Smooth muscle cell (in vitro differentiated cells): ENCODE measurements at regions not wholly inside any gene's neighbourhood (a gene's known extent, or its start where the extent isn't known, plus 50 kb on each side); places are given as distances from the start of the nearest gene placed in this dataset.
A peak's percentile ranks its signal among the peaks of the same experiment; 100 is the strongest.

Experiments
- DNase-seq: peaks from one replicate; lab custom pipeline; 2025; ENCODE audit not compliant: unreplicated experiment; lab: John Stamatoyannopoulos, UW
- H2AFZ ChIP-seq: fragments of 200-600 bp; sonication (generic); 2 replicates; pipeline ENCODE4 v1.6.0; 2016; ENCODE audit warnings: antibody characterized with exemption, low read depth, mild to moderate bottlenecking
- H3F3A ChIP-seq: fragments of 200-600 bp; sonication (generic); 2 replicates; pipeline ENCODE4 v1.6.0; 2017; ENCODE audit warnings: antibody characterized with exemption, low read depth
- H3K27ac ChIP-seq: fragments of 200-600 bp; sonication (generic); 2 replicates; pipeline ENCODE4 v1.5.1; 2016; ENCODE audit warnings: low read depth, mild to moderate bottlenecking
- H3K27me3 ChIP-seq: fragments of 200-600 bp; sonication (generic); 2 replicates; pipeline ENCODE4 v1.6.1; 2016; ENCODE audit warnings: low read depth, mild to moderate bottlenecking
- H3K36me3 ChIP-seq: fragments of 200-600 bp; sonication (generic); 2 replicates; pipeline ENCODE4 v1.5.1; 2016; ENCODE audit warnings: low read depth
- H3K4me1 ChIP-seq: fragments of 200-600 bp; sonication (generic); 2 replicates; pipeline ENCODE4 v1.5.1; 2016; ENCODE audit warnings: low read depth
- H3K4me2 ChIP-seq: fragments of 200-600 bp; sonication (generic); 2 replicates; pipeline ENCODE4 v1.6.0; 2016; ENCODE audit warnings: mild to moderate bottlenecking
- H3K4me3 ChIP-seq: fragments of 200-600 bp; sonication (generic); 2 replicates; pipeline ENCODE4 v1.5.1; 2016; ENCODE audit warnings: mild to moderate bottlenecking
- H3K79me2 ChIP-seq: fragments of 200-600 bp; sonication (generic); 2 replicates; pipeline ENCODE4 v1.6.0; 2016; ENCODE audit warnings: low read depth, mild to moderate bottlenecking
- H3K9ac ChIP-seq: fragments of 200-600 bp; sonication (generic); 2 replicates; pipeline ENCODE4 v1.6.0; 2016; ENCODE audit warnings: low read depth
- H3K9me3 ChIP-seq: fragments of 200-600 bp; sonication (generic); replicated peaks from 2 replicates; pipeline ENCODE4 v1.5.1; 2016; ENCODE audit warnings: low read depth
- H4K20me1 ChIP-seq: fragments of 200-600 bp; sonication (generic); 2 replicates; pipeline ENCODE4 v1.6.0; 2016; ENCODE audit warnings: low read depth
- WGBS: methylation state at CpG from one replicate; pipeline ENCODE4 v1.1.7; 2016; ENCODE audit warnings: low lambda C conversion rate; 5-methylcytosine and 5-hydroxymethylcytosine counted together
- TF ChIP-seq, protein P1 (sequence below): fragments of 200-600 bp; sonication (generic); IDR thresholded peaks from 2 replicates; pipeline ENCODE4 v1.5.1; 2017; ENCODE audit warnings: borderline replicate concordance, mild to moderate bottlenecking, antibody characterized with exemption; ENCODE audit not compliant: insufficient read depth, poor library complexity, severe bottlenecking

DNA sequence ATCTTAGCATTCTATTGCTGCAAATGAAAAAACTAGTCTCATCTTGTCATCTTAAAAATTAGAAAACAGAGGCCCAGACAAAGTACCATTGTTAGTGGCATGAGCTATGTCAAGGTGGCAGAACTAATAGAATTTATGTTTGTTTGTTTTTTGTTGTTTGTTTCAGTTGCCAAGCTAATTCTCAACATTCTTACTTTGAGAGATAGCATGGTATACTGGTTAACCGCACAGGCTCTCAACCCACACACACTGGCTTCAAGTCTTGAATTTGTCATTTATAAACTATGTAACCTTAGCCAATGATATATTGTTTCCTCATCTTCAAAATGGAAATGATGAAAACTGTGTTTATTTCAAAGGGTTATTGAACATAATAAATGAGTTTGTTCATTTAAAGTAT is 367.6 kb upstream of the PLSCR5 start:
- H3K4me3 ChIP-seq = no peak overlapping the region
- peaks cover 13% of the 10 kb centered on the region for H3K4me1 ChIP-seq
- TF ChIP-seq, protein P1, sequence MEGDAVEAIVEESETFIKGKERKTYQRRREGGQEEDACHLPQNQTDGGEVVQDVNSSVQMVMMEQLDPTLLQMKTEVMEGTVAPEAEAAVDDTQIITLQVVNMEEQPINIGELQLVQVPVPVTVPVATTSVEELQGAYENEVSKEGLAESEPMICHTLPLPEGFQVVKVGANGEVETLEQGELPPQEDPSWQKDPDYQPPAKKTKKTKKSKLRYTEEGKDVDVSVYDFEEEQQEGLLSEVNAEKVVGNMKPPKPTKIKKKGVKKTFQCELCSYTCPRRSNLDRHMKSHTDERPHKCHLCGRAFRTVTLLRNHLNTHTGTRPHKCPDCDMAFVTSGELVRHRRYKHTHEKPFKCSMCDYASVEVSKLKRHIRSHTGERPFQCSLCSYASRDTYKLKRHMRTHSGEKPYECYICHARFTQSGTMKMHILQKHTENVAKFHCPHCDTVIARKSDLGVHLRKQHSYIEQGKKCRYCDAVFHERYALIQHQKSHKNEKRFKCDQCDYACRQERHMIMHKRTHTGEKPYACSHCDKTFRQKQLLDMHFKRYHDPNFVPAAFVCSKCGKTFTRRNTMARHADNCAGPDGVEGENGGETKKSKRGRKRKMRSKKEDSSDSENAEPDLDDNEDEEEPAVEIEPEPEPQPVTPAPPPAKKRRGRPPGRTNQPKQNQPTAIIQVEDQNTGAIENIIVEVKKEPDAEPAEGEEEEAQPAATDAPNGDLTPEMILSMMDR = no peak
- no peaks in the 10 kb centered on the region for H3K9me3 ChIP-seq
- DNase-seq = no peak
- H3F3A ChIP-seq = peaks cover 18% of the 10 kb centered on the region
- H3K4me2 ChIP-seq = peak overlapping the region; percentile 34
- H3K27me3 ChIP-seq = no peaks in the 10 kb centered on the region
- peak overlapping the region; percentile 91 for H3K27ac ChIP-seq
- H3K79me2 ChIP-seq = no peaks in the 10 kb centered on the region
- peak overlapping the region; percentile 77 for H3K9ac ChIP-seq
- no peaks in the 10 kb centered on the region for H3K36me3 ChIP-seq
- H4K20me1 ChIP-seq = no peaks in the 10 kb centered on the region
- no peak overlapping the region for H2AFZ ChIP-seq
- 32% methylated on average over 1 of the region's 1 CpG for WGBS

DNA sequence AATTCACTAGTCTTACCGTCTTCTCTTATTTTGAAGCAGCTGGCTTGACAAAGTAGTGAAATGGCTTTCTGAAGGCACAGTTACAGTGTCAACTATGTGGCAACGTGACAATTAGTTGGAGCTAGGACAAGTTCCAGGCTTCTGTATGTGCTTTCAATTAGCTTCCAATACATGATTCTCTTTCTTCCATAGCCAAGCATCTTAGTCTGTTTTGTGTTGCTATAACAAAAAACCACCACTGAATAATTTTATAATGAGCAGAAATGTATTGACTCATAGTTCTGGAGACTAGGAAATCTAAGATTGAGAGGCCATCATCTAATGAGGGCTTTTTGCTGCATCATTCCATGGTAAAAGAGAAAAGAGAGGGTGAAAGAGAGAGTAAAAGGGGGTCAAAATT is 365.1 kb upstream of the PLSCR5 start:
- no peaks in the 10 kb centered on the region for H4K20me1 ChIP-seq
- peaks cover 13% of the 10 kb centered on the region for H3K4me1 ChIP-seq
- peak overlapping the region; percentile 61 for H3K9ac ChIP-seq
- H3K4me2 ChIP-seq = peak overlapping the region; percentile 67
- TF ChIP-seq, protein P1 = no peak
- H3K27ac ChIP-seq = peak overlapping the region; percentile 94
- no peaks in the 10 kb centered on the region for H3K79me2 ChIP-seq
- H3F3A ChIP-seq = peaks cover 21% of the 10 kb centered on the region
- H3K27me3 ChIP-seq = no peaks in the 10 kb centered on the region
- H3K4me3 ChIP-seq = no peak overlapping the region
- no peaks in the 10 kb centered on the region for H3K36me3 ChIP-seq
- no peaks in the 10 kb centered on the region for H3K9me3 ChIP-seq
- H2AFZ ChIP-seq = no peak overlapping the region
- WGBS = 92% methylated on average over 2 of the region's 2 CpGs
- no peak for DNase-seq

DNA sequence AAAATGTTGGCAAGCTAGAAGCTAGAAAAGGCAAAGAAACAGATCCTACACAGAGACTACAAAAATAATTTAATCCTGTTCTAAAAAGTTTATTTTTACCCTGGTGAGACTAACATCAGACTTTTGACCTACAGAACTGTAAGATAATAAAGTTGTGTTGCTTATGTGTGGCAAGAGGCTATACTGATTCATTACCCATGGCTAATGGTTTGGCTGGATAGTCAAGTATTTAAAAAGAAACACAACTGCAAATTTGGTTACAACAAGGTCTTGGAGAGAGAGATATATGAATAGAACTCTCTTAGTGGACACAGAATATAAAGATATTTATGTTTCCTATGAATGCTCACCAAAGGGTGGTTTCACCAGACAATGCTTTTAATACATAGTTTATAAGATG is 364.2 kb upstream of the PLSCR5 start:
- Histone ChIP-seq H3K4me2 (peak overlapping the region; percentile 67), H3K9me3 (no peaks in the 10 kb centered on the region), H3K27ac (peak overlapping the region; percentile 94), H3K79me2 (no peaks in the 10 kb centered on the region), H3K27me3 (no peaks in the 10 kb centered on the region), H2AFZ (peak overlapping the region; percentile 0), H3K4me1 (peaks cover 13% of the 10 kb centered on the region), H3F3A (peaks cover 21% of the 10 kb centered on the region), H3K36me3 (no peaks in the 10 kb centered on the region), H3K9ac (peak overlapping the region; percentile 61), H3K4me3 (no peak overlapping the region), H4K20me1 (no peaks in the 10 kb centered on the region)
- DNase-seq = no peak
- TF ChIP-seq, protein P1 = no peak

DNA sequence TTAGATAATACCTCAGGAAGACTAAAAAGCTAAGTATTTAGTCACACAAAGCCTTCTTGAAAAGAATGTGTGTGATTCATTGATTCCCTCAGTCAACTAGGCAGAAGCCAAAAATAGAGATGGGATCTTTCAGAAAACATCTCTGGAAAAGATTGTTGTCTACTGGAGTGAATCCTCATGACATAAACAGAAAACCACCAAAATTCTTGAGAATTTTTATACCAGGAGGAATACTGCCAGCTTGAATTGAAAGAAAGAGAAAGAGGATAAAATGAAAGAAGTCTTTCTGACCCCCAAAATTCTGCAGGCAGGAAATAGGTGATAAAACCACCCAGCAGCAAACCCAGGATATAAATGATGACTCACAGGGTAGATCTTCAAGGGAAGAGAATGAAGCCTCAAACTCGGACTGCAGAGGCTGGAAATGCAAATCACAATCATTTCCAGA is 363.1 kb upstream of the PLSCR5 start:
- H3K36me3 ChIP-seq = no peaks in the 10 kb centered on the region
- no peak overlapping the region for H2AFZ ChIP-seq
- H3K9me3 ChIP-seq = no peaks in the 10 kb centered on the region
- DNase-seq = no peak
- TF ChIP-seq, protein P1 = no peak
- no peaks in the 10 kb centered on the region for H3K27me3 ChIP-seq
- WGBS = 7% methylated on average over 1 of the region's 1 CpG
- H3K4me1 ChIP-seq = peaks cover 13% of the 10 kb centered on the region
- no peaks in the 10 kb centered on the region for H3K79me2 ChIP-seq
- H3K27ac ChIP-seq = peak overlapping the region; percentile 94
- H3F3A ChIP-seq = peaks cover 21% of the 10 kb centered on the region
- peak overlapping the region; percentile 61 for H3K9ac ChIP-seq
- no peak overlapping the region for H3K4me3 ChIP-seq
- peak overlapping the region; percentile 67 for H3K4me2 ChIP-seq
- H4K20me1 ChIP-seq = no peaks in the 10 kb centered on the region
